ENCODE measurements at regions not wholly inside any gene's neighbourhood (a gene's known extent, or its start where the extent isn't known, plus 50 kb on each side); places are given as distances from the start of the nearest gene placed in this dataset.

DNA sequence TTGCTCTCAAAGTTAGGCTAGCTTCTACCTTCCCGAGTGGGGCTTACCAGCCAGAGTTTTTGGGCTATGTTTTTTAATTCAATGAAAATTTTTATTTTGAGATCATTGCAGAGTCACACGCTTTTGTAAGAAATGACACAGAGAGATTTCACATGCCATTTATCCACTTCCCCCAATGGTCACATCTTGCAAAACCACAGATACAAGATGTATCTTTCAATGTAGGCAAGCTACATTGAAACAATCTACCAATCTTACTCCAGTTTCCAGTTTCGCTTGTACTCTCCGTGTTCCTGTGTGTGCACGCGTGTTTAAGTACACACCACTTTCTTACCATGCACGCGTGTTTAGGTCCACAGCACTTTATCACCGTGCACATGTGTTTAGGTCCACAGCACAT, 89.4 kb upstream of the LEP start:
- 91 to 95% (median 94%) methylated on average over 9 of the region's 9 CpGs for WGBS, 4 donors
- intact Hi-C loops (cut with DNase I), result no loop called here
- H3K27ac ChIP-seq, result no peak overlapping the region
- DNase-seq, result no peak
- ATAC-seq, result no peak
- TF ChIP-seq, protein P1, sequence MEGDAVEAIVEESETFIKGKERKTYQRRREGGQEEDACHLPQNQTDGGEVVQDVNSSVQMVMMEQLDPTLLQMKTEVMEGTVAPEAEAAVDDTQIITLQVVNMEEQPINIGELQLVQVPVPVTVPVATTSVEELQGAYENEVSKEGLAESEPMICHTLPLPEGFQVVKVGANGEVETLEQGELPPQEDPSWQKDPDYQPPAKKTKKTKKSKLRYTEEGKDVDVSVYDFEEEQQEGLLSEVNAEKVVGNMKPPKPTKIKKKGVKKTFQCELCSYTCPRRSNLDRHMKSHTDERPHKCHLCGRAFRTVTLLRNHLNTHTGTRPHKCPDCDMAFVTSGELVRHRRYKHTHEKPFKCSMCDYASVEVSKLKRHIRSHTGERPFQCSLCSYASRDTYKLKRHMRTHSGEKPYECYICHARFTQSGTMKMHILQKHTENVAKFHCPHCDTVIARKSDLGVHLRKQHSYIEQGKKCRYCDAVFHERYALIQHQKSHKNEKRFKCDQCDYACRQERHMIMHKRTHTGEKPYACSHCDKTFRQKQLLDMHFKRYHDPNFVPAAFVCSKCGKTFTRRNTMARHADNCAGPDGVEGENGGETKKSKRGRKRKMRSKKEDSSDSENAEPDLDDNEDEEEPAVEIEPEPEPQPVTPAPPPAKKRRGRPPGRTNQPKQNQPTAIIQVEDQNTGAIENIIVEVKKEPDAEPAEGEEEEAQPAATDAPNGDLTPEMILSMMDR (IDR thresholded peaks at IDR 0.05), result no peak
- no peak for TF ChIP-seq POLR2A (IDR thresholded peaks at IDR 0.05)
- H3K9me3 ChIP-seq, result no peaks in the 10 kb centered on the region
- H3K36me3 ChIP-seq, result no peaks in the 10 kb centered on the region
- H3K27me3 ChIP-seq, result peaks cover 0 to 46% (median 12%) of the 10 kb centered on the region in 9 donors
- H3K4me3 ChIP-seq, result no peak overlapping the region
- no peaks in the 10 kb centered on the region for H3K4me1 ChIP-seq

DNA sequence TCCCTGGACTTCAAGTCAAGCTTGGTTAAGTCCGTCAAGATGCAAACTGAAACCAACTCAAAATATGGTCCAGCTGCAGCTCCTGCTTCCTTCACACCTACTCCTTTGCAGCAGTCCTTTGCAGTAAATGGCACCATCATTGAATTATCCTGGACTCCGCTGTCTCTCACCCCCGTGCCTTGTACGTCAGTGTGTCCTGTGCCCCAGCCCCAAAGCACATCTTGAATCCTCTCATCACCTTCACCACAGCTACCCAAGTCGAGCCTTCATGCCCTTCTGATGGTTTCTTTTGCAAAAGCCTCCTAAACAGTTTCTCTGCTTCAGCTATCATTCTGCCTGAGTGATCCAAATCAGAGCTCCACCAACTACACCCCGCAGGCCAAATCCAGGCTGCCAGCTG, 88.4 kb upstream of the LEP start:
- Histone ChIP-seq H3K27ac (no peak overlapping the region), H3K27me3 (peaks cover 0 to 49% (median 12%) of the 10 kb centered on the region in 9 donors), H3K4me1 (no peaks in the 10 kb centered on the region), H3K4me3 (no peak overlapping the region), H3K36me3 (no peaks in the 10 kb centered on the region), H3K9me3 (no peaks in the 10 kb centered on the region)
- no peak for DNase-seq
- no peak for ATAC-seq
- no peak for TF ChIP-seq POLR2A (IDR thresholded peaks at IDR 0.05)
- TF ChIP-seq, protein P1 (IDR thresholded peaks at IDR 0.05), result no peak
- WGBS, 4 donors, result 79 to 84% (median 84%) methylated on average over 6 of the region's 6 CpGs
- intact Hi-C loops (cut with DNase I), result no loop called here

DNA sequence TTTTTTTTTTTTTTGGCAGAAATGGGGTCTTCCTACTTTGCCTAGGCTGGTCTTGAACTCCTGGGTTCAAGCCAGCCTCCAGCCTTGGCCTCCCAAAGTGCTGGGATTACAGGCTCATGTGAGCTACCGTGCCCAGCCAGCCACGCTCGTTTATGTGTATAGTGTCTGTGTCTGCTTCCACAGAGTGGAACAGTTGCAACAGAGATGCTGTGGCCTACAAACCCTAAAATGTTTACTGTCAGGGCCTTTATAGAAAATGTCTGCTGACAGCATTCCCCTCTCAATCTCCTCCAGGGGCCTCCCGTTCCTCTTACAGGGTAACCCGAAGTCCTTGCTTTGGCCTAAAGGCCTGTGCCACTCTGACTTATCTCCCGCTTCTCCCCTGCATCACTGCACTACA, 87.6 kb upstream of the LEP start:
- DNase-seq (no peak), ATAC-seq (no peak)
- no peaks in the 10 kb centered on the region for H3K9me3 ChIP-seq
- peaks cover 0 to 49% (median 12%) of the 10 kb centered on the region in 9 donors for H3K27me3 ChIP-seq
- intact Hi-C loops (cut with DNase I), result no loop called here
- no peaks in the 10 kb centered on the region for H3K4me1 ChIP-seq
- H3K27ac ChIP-seq, result no peak overlapping the region
- no peak for TF ChIP-seq POLR2A (IDR thresholded peaks at IDR 0.05)
- TF ChIP-seq, protein P1 (IDR thresholded peaks at IDR 0.05), result no peak
- 82 to 94% (median 90%) methylated on average over 6 of the region's 6 CpGs for WGBS, 4 donors
- no peaks in the 10 kb centered on the region for H3K36me3 ChIP-seq
- H3K4me3 ChIP-seq, result no peak overlapping the region

DNA sequence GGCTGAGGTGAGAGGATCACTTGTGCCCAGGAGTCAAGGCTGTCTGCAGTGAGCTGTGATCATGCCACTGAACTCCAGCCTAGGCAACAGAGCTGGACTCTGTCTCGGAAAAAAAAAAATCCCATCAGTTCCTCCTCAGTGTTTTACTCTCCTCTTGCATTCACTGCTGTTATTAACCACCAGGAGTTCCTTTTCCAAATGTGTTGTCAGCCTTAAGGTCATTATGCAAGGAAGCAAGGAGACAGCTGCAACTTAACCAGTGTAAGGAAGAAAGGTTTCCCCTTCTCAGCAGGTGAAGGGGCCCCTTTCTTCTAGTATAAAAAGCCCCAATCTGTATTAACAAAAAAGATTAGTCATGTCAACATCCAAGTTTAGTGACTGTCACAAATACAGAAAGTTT, 86.6 kb upstream of the LEP start:
- DNase-seq, result no peak
- intact Hi-C loops (cut with DNase I), result no loop called here
- Histone ChIP-seq H3K4me3 (no peak overlapping the region), H3K27me3 (peaks cover 0 to 46% (median 10%) of the 10 kb centered on the region in 9 donors), H3K27ac (no peak overlapping the region), H3K36me3 (no peaks in the 10 kb centered on the region), H3K9me3 (no peaks in the 10 kb centered on the region), H3K4me1 (no peaks in the 10 kb centered on the region)
- 75 to 87% (median 78%) methylated on average over 1 of the region's 1 CpG for WGBS, 4 donors
- TF ChIP-seq POLR2A (IDR thresholded peaks at IDR 0.05), result no peak
- TF ChIP-seq, protein P1 (IDR thresholded peaks at IDR 0.05), result no peak
- no peak for ATAC-seq

Data from heart left ventricle (tissue), 16 donors.